Endodermal cell (in vitro differentiated cells): ENCODE measurements at regions not wholly inside any gene's neighbourhood (a gene's known extent, or its start where the extent isn't known, plus 50 kb on each side); places are given as distances from the start of the nearest gene placed in this dataset.
A peak's percentile ranks its signal among the peaks of the same experiment; 100 is the strongest.

Source experiments
- DNase-seq: peaks from one replicate; pipeline ENCODE4 v3.0.0-alpha.2; 2017
- H3K27ac ChIP-seq: 2 replicates; pipeline ENCODE4 v1.5.1; 2013; ENCODE audit warnings: mild to moderate bottlenecking, low read depth, low read length, moderate library complexity
- H3K27me3 ChIP-seq: 2 replicates; pipeline ENCODE4 v1.6.1; 2013; ENCODE audit warnings: mild to moderate bottlenecking, low read length, moderate library complexity; ENCODE audit not compliant: insufficient read depth, control insufficient read depth, poor library complexity, severe bottlenecking
- H3K36me3 ChIP-seq: 2 replicates; pipeline ENCODE4 v1.7.0; 2013; ENCODE audit warnings: mild to moderate bottlenecking, low read length, moderate library complexity; ENCODE audit not compliant: control insufficient read depth, insufficient read depth
- H3K4me1 ChIP-seq: one replicate; pipeline ENCODE4 v1.7.0; 2013; ENCODE audit warnings: low read length; ENCODE audit not compliant: control insufficient read depth, insufficient read depth
- H3K4me3 ChIP-seq: 2 replicates; pipeline ENCODE4 v1.5.1; 2013; ENCODE audit warnings: mild to moderate bottlenecking, low read length, moderate library complexity
- H3K9ac ChIP-seq: 2 replicates; pipeline ENCODE4 v1.6.1; 2013; ENCODE audit warnings: mild to moderate bottlenecking, low read length, moderate library complexity; ENCODE audit not compliant: poor library complexity, severe bottlenecking; ENCODE audit errors: extremely low read depth
- H3K9me3 ChIP-seq: 2 replicates; pipeline ENCODE4 v1.6.1; 2013; ENCODE audit warnings: mild to moderate bottlenecking, low read length, moderate library complexity; ENCODE audit not compliant: control insufficient read depth
- H3K27ac Mint-ChIP-seq: 2 replicates; pipeline ENCODE4 v1.8.0; 2020; ENCODE audit warnings: mixed read lengths
- H3K27me3 Mint-ChIP-seq: 2 replicates; pipeline ENCODE4 v1.8.0; 2021; ENCODE audit warnings: mild to moderate bottlenecking, mixed read lengths; ENCODE audit not compliant: insufficient read depth
- H3K36me3 Mint-ChIP-seq: 2 replicates; pipeline ENCODE4 v1.8.0; 2020; ENCODE audit warnings: low read depth, mixed read lengths
- H3K4me1 Mint-ChIP-seq: 2 replicates; pipeline ENCODE4 v1.8.0; 2020; ENCODE audit warnings: mixed read lengths
- H3K4me3 Mint-ChIP-seq: 2 replicates; pipeline ENCODE4 v1.8.0; 2020; ENCODE audit warnings: mild to moderate bottlenecking, moderate library complexity, mixed read lengths
- H3K9me3 Mint-ChIP-seq: 2 replicates; pipeline ENCODE4 v1.8.0; 2020; ENCODE audit warnings: mild to moderate bottlenecking, mixed read lengths
- CTCF ChIP-seq: fragments of 200-600 bp; sonication (generic); conservative IDR thresholded peaks from 2 replicates; pipeline ENCODE4 v1.5.0; 2021; ENCODE audit warnings: antibody characterized with exemption, mild to moderate bottlenecking
- WGBS, 2 experiments: methylation state at CpG; one replicate each; pipeline versions ENCODE4 v1.1.5 to v1.1.7; 2013; ENCODE audit warnings: missing lambda C conversion rate in 2 of 2, mixed read lengths in 1 of 2; ENCODE audit not compliant: insufficient coverage in 1 of 2, insufficient read length in 1 of 2; 5-methylcytosine and 5-hydroxymethylcytosine counted together

GRCh38 chr18:45415614-45416013, 199.7 kb upstream of the SLC14A2 start:
- 77 to 85% methylated on average over 6 to 7 of the region's 7 CpGs for WGBS, 2 experiments
- Histone ChIP-seq H3K9me3 (peaks cover 4% of the 10 kb centered on the region), H3K27me3 (no peaks in the 10 kb centered on the region), H3K4me1 (peaks cover 5% of the 10 kb centered on the region), H3K27ac (no peak overlapping the region), H3K36me3 (no peaks in the 10 kb centered on the region), H3K4me3 (no peak overlapping the region), H3K9ac (no peak overlapping the region)
- H3K4me3 Mint-ChIP-seq = no peak overlapping the region
- peaks cover 15% of the 10 kb centered on the region for H3K4me1 Mint-ChIP-seq
- no peak overlapping the region for H3K27ac Mint-ChIP-seq
- no peak for TF ChIP-seq CTCF
- peaks cover 2% of the 10 kb centered on the region for H3K27me3 Mint-ChIP-seq
- H3K9me3 Mint-ChIP-seq = no peaks in the 10 kb centered on the region
- H3K36me3 Mint-ChIP-seq = no peaks in the 10 kb centered on the region
- no peak for DNase-seq

- 90 to 93% methylated on average over 3 to 5 of the region's 5 CpGs for WGBS, 2 experiments
Measured at GRCh38 chr18:45416168-45416567, 199.1 kb upstream of the SLC14A2 start.

GRCh38 chr18:45417392-45417791, 197.9 kb upstream of the SLC14A2 start:
- Histone ChIP-seq H3K4me3 (no peak overlapping the region), H3K36me3 (no peaks in the 10 kb centered on the region), H3K27ac (no peak overlapping the region), H3K9ac (no peak overlapping the region), H3K27me3 (no peaks in the 10 kb centered on the region), H3K4me1 (peaks cover 5% of the 10 kb centered on the region), H3K9me3 (peaks cover 4% of the 10 kb centered on the region)
- 83% methylated on average over 2 of the region's 3 CpGs; no CpG with 5 or more reads in 1 of the 2 experiments for WGBS, 2 experiments
- Mint-ChIP-seq H3K36me3 (no peaks in the 10 kb centered on the region), H3K27me3 (no peaks in the 10 kb centered on the region), H3K27ac (no peak overlapping the region), H3K9me3 (no peaks in the 10 kb centered on the region), H3K4me3 (no peak overlapping the region), H3K4me1 (peaks cover 15% of the 10 kb centered on the region)
- TF ChIP-seq CTCF = no peak
- peak; percentile 52 for DNase-seq

More at GRCh38 chr18:45416168-45416567, 199.1 kb upstream of the SLC14A2 start:
- DNase-seq = no peak
- no peaks in the 10 kb centered on the region for H3K36me3 Mint-ChIP-seq
- TF ChIP-seq CTCF = no peak
- Histone ChIP-seq H3K27me3 (no peaks in the 10 kb centered on the region), H3K9me3 (peaks cover 4% of the 10 kb centered on the region), H3K27ac (peak overlapping the region; percentile 56), H3K36me3 (no peaks in the 10 kb centered on the region), H3K9ac (no peak overlapping the region), H3K4me1 (peaks cover 5% of the 10 kb centered on the region), H3K4me3 (no peak overlapping the region)
- peaks cover 15% of the 10 kb centered on the region for H3K4me1 Mint-ChIP-seq
- H3K4me3 Mint-ChIP-seq = no peak overlapping the region
- no peaks in the 10 kb centered on the region for H3K9me3 Mint-ChIP-seq
- H3K27me3 Mint-ChIP-seq = peaks cover 2% of the 10 kb centered on the region
- no peak overlapping the region for H3K27ac Mint-ChIP-seq
